ENCODE measurements at regions not wholly inside any gene's neighbourhood (a gene's known extent, or its start where the extent isn't known, plus 50 kb on each side); places are given as distances from the start of the nearest gene placed in this dataset.

DNA sequence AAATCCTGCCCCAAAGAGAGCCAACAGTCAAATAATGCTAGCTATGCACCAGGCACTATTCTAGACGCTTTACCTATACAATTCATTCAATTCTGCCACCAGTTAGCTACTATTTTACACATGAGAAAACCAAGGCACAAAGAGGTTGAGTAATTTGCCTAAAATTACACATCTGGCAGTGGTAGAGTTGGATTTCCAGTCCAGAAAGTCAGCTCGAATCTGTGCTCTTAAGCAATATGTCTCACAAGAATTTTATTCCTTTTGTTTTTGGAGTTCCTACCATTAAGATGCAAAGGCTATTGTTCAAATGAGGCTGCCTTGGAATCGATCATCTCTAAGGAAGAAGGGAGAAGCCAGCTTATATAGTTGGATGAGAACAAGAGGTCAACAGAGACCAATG, 256.9 kb upstream of the RASA1 start:
- Histone ChIP-seq H3K9me3 (ENCODE audit: control insufficient read depth, insufficient read depth, low read depth, low read length) (no peaks in the 10 kb centered on the region), H2AFZ (ENCODE audit: low read length) (no peak overlapping the region), H3K36me3 (ENCODE audit: control insufficient read depth, insufficient read depth, low read length) (no peaks in the 10 kb centered on the region), H3K4me2 (ENCODE audit: extremely low read depth, insufficient read depth, low read length) (no peak overlapping the region), H3K79me2 (ENCODE audit: control insufficient read depth, insufficient read depth, low read length) (no peaks in the 10 kb centered on the region), H3K27me3 (ENCODE audit: control insufficient read depth, insufficient read depth, low read length) (no peaks in the 10 kb centered on the region), H3K4me3 (replicated peaks in 1 of 4; ENCODE audit: control extremely low read depth in 1 of 4, insufficient read depth in 1 of 4, low read depth in 3 of 4, low read length in 4 of 4) (no peak overlapping the region), H4K20me1 (ENCODE audit: control insufficient read depth, extremely low read depth, insufficient read depth, low read length) (no peaks in the 10 kb centered on the region), H3K9ac (ENCODE audit: insufficient read depth, low read length) (no peak overlapping the region), H3K4me1 (ENCODE audit: control insufficient read depth, extremely low read depth, insufficient read depth, low read length) (no peaks in the 10 kb centered on the region), H3K27ac (ENCODE audit: insufficient read depth, low read length) (no peak overlapping the region)
- peak in 1 of 2 donors; percentile 7 for DNase-seq (ENCODE audit: low read depth in 2 of 2)
- TF ChIP-seq, protein P1, sequence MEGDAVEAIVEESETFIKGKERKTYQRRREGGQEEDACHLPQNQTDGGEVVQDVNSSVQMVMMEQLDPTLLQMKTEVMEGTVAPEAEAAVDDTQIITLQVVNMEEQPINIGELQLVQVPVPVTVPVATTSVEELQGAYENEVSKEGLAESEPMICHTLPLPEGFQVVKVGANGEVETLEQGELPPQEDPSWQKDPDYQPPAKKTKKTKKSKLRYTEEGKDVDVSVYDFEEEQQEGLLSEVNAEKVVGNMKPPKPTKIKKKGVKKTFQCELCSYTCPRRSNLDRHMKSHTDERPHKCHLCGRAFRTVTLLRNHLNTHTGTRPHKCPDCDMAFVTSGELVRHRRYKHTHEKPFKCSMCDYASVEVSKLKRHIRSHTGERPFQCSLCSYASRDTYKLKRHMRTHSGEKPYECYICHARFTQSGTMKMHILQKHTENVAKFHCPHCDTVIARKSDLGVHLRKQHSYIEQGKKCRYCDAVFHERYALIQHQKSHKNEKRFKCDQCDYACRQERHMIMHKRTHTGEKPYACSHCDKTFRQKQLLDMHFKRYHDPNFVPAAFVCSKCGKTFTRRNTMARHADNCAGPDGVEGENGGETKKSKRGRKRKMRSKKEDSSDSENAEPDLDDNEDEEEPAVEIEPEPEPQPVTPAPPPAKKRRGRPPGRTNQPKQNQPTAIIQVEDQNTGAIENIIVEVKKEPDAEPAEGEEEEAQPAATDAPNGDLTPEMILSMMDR (conservative IDR thresholded peaks at IDR 0.05 in 1 of 2, IDR thresholded peaks at IDR 0.05 in 1 of 2; ENCODE audit: low read depth in 1 of 2, low read length in 2 of 2), result no peak
- TF ChIP-seq EZH2 (IDR thresholded peaks at IDR 0.05; ENCODE audit: low read length, missing control alignments), result no peak

DNA sequence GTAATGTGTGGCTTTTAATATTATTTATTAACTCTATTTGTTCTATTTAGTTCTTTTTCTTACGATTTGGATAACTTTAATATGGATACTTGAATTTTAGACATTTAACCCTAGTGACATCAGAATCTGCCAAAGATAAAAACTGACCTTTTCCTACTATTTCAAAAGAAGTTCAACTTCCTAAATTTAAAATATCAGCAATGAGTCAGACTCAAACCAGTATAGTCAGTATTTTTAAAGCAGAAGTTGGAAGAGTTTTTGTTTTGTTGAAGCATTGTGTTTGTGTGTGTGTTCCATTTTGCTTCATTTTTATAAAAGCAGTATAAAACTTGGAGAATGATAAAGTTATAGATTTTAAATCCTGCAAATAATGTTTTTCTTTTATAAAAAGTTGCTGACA, 251.8 kb upstream of the RASA1 start:
- Histone ChIP-seq H3K4me2 (ENCODE audit: extremely low read depth, insufficient read depth, low read length) (no peak overlapping the region), H3K36me3 (ENCODE audit: control insufficient read depth, insufficient read depth, low read length) (no peaks in the 10 kb centered on the region), H3K27me3 (ENCODE audit: control insufficient read depth, insufficient read depth, low read length) (no peaks in the 10 kb centered on the region), H3K4me1 (ENCODE audit: control insufficient read depth, extremely low read depth, insufficient read depth, low read length) (no peaks in the 10 kb centered on the region), H3K9ac (ENCODE audit: insufficient read depth, low read length) (no peak overlapping the region), H3K4me3 (replicated peaks in 1 of 4; ENCODE audit: control extremely low read depth in 1 of 4, insufficient read depth in 1 of 4, low read depth in 3 of 4, low read length in 4 of 4) (no peak overlapping the region), H3K79me2 (ENCODE audit: control insufficient read depth, insufficient read depth, low read length) (no peaks in the 10 kb centered on the region), H2AFZ (ENCODE audit: low read length) (no peak overlapping the region), H3K9me3 (ENCODE audit: control insufficient read depth, insufficient read depth, low read depth, low read length) (no peaks in the 10 kb centered on the region), H4K20me1 (ENCODE audit: control insufficient read depth, extremely low read depth, insufficient read depth, low read length) (no peaks in the 10 kb centered on the region), H3K27ac (ENCODE audit: insufficient read depth, low read length) (no peak overlapping the region)
- DNase-seq (ENCODE audit: low read depth in 2 of 2), result no peak
- TF ChIP-seq, protein P1 (conservative IDR thresholded peaks at IDR 0.05 in 1 of 2, IDR thresholded peaks at IDR 0.05 in 1 of 2; ENCODE audit: low read depth in 1 of 2, low read length in 2 of 2), result no peak
- no peak for TF ChIP-seq EZH2 (IDR thresholded peaks at IDR 0.05; ENCODE audit: low read length, missing control alignments)

DNA sequence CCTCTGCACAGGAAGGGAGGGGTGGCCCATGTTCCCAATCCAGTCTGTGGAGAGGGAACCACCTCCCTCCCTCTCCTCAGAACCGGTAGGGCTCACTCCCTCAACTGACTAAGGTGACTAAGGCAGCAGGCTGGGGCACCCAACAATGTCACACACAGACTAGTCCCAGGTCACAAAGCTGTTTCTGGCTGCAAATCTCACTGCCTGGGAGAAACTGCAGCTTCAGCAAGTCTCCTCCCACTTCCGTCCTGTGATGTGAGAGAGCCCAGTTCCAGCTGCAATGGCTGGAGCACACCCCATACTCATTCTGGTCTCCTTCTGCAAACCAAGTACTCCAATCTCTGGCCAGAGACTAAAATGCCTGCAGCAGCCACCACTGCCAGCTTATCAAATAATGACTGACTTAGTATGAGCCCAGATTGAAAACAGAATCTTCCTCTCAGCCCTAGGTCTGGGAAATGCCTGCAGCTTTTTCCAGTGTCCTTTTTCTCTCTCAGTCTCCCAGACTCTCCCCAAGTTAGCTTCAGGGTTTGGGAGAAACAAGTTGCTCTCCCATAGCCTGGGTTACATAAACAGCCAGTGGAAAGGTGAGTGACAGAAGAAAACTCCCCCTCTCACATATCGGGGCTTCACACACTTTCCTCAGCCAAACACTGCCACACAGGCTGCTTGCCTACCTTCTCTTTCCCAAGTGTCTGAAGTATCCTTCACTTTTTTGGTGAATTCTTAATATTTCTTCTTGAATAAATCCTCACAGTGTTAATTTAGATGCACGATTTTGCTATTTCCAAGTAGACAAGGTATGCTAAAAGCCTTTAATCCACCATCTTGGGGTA, 247.4 kb upstream of the RASA1 start:
- no peak for TF ChIP-seq EZH2 (IDR thresholded peaks at IDR 0.05; ENCODE audit: low read length, missing control alignments)
- TF ChIP-seq, protein P1 (conservative IDR thresholded peaks at IDR 0.05 in 1 of 2, IDR thresholded peaks at IDR 0.05 in 1 of 2; ENCODE audit: low read depth in 1 of 2, low read length in 2 of 2), result no peak
- peak; percentile 9 to 28 for DNase-seq (ENCODE audit: low read depth in 2 of 2)
- no peaks in the 10 kb centered on the region for H3K4me1 ChIP-seq (ENCODE audit: control insufficient read depth, extremely low read depth, insufficient read depth, low read length)
- H3K36me3 ChIP-seq (ENCODE audit: control insufficient read depth, insufficient read depth, low read length), result no peaks in the 10 kb centered on the region
- no peaks in the 10 kb centered on the region for H4K20me1 ChIP-seq (ENCODE audit: control insufficient read depth, extremely low read depth, insufficient read depth, low read length)
- no peaks in the 10 kb centered on the region for H3K9me3 ChIP-seq (ENCODE audit: control insufficient read depth, insufficient read depth, low read depth, low read length)
- H3K27me3 ChIP-seq (ENCODE audit: control insufficient read depth, insufficient read depth, low read length), result peaks cover under 1% of the 10 kb centered on the region
- no peak overlapping the region for H3K4me3 ChIP-seq (replicated peaks in 1 of 4; ENCODE audit: control extremely low read depth in 1 of 4, insufficient read depth in 1 of 4, low read depth in 3 of 4, low read length in 4 of 4)
- no peak overlapping the region for H3K27ac ChIP-seq (ENCODE audit: insufficient read depth, low read length)
- peak overlapping the region; percentile 90 for H2AFZ ChIP-seq (ENCODE audit: low read length)
- H3K9ac ChIP-seq (ENCODE audit: insufficient read depth, low read length), result no peak overlapping the region
- peak overlapping the region; percentile 21 for H3K4me2 ChIP-seq (ENCODE audit: extremely low read depth, insufficient read depth, low read length)
- H3K79me2 ChIP-seq (ENCODE audit: control insufficient read depth, insufficient read depth, low read length), result no peaks in the 10 kb centered on the region
